ENCODE measurements at regions not wholly inside any gene's neighbourhood (a gene's known extent, or its start where the extent isn't known, plus 50 kb on each side); places are given as distances from the start of the nearest gene placed in this dataset.

DNA sequence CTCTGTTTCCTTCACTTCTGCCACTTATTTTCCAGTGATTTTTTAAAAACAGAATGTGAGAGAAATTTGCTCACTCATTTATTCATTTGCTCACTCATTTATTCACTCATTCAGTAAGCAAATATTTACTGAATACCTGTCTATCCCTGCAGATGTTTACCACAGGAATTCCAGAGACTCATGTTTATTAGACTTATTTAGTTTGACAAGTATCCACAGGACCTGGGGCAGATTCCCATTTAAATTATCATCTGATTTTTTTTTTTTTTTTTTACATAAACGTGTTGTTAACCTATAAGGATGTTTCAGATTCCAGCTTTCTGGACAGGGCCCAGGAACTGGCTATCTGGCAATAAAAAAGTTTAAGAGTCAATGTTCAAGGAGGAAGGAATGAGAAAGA is 175.1 kb upstream of the ERBB4 start (continued):
- TF ChIP-seq, protein P1, sequence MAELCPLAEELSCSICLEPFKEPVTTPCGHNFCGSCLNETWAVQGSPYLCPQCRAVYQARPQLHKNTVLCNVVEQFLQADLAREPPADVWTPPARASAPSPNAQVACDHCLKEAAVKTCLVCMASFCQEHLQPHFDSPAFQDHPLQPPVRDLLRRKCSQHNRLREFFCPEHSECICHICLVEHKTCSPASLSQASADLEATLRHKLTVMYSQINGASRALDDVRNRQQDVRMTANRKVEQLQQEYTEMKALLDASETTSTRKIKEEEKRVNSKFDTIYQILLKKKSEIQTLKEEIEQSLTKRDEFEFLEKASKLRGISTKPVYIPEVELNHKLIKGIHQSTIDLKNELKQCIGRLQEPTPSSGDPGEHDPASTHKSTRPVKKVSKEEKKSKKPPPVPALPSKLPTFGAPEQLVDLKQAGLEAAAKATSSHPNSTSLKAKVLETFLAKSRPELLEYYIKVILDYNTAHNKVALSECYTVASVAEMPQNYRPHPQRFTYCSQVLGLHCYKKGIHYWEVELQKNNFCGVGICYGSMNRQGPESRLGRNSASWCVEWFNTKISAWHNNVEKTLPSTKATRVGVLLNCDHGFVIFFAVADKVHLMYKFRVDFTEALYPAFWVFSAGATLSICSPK (IDR thresholded peaks at IDR 0.05; ENCODE audit: borderline replicate concordance), result no peak
- TF ChIP-seq TFAM (CRISPR knock-in tag; conservative IDR thresholded peaks at IDR 0.05), result no peak
- TF ChIP-seq ZKSCAN1 (IDR thresholded peaks at IDR 0.05; ENCODE audit: low read depth, low read length), result no peak
- no peak for TF ChIP-seq PHB (CRISPR knock-in tag; IDR thresholded peaks at IDR 0.05)
- no peak for TF ChIP-seq EHMT2 (IDR thresholded peaks at IDR 0.05)
- no peak for TF ChIP-seq C11orf30 (IDR thresholded peaks at IDR 0.05; ENCODE audit: low read depth)
- no peak for TF ChIP-seq E2F6 (IDR thresholded peaks at IDR 0.05; ENCODE audit: borderline replicate concordance in 1 of 2, extremely low read depth in 1 of 2, insufficient read depth in 1 of 2, insufficient read length in 1 of 2, low read depth in 1 of 2, low read length in 1 of 2, poor library complexity in 1 of 2, severe bottlenecking in 1 of 2)
- TF ChIP-seq KDM4B (IDR thresholded peaks at IDR 0.05; ENCODE audit: borderline replicate concordance in 2 of 2, low read depth in 1 of 2), result no peak
- TF ChIP-seq SMARCE1 (IDR thresholded peaks at IDR 0.05), result no peak
- no peak for TF ChIP-seq SIX5 (IDR thresholded peaks at IDR 0.05; ENCODE audit: borderline replicate concordance in 1 of 2, insufficient read depth in 1 of 2, low read depth in 1 of 2, low read length in 2 of 2)
- TF ChIP-seq RBM22 (IDR thresholded peaks at IDR 0.05; ENCODE audit: low read depth, low read length, poor library complexity, severe bottlenecking), result no peak
- TF ChIP-seq, protein P2, sequence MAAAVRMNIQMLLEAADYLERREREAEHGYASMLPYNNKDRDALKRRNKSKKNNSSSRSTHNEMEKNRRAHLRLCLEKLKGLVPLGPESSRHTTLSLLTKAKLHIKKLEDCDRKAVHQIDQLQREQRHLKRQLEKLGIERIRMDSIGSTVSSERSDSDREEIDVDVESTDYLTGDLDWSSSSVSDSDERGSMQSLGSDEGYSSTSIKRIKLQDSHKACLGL (CRISPR knock-in tag; IDR thresholded peaks at IDR 0.05; ENCODE audit: borderline replicate concordance, poor library complexity, severe bottlenecking), result no peak
- TF ChIP-seq DMBX1 (CRISPR knock-in tag; IDR thresholded peaks at IDR 0.05; ENCODE audit: borderline replicate concordance), result no peak

Data from K562 (cell line).